ENCODE measurements at regions not wholly inside any gene's neighbourhood (a gene's known extent, or its start where the extent isn't known, plus 50 kb on each side); places are given as distances from the start of the nearest gene placed in this dataset.

- no peaks in the 10 kb centered on the region for H3F3A ChIP-seq (ENCODE audit: insufficient read depth, low read length)
- H3K79me2 ChIP-seq (ENCODE audit: low read length): no peaks in the 10 kb centered on the region
- no peaks in the 10 kb centered on the region for H3K36me3 ChIP-seq (replicated peaks; ENCODE audit: insufficient read depth, low read length)
- no peak overlapping the region for H3K4me3 ChIP-seq (ENCODE audit: low read length)
- H2AFZ ChIP-seq (ENCODE audit: low read length): no peak overlapping the region
- no peak overlapping the region for H3K27ac ChIP-seq (ENCODE audit: low read length)
- no peak overlapping the region for H3K4me2 ChIP-seq (ENCODE audit: low read depth, low read length)
- H3K9me2 ChIP-seq (replicated peaks; ENCODE audit: insufficient read depth, low read length): no peaks in the 10 kb centered on the region
- no peak overlapping the region for H3K9ac ChIP-seq (ENCODE audit: low read length)
- no peaks in the 10 kb centered on the region for H3K9me3 ChIP-seq (replicated peaks; ENCODE audit: insufficient read depth, low read length)
- H3K4me1 ChIP-seq (ENCODE audit: low read length): no peaks in the 10 kb centered on the region
- H3K27me3 ChIP-seq (replicated peaks; ENCODE audit: insufficient read depth, low read length): no peaks in the 10 kb centered on the region
- H4K20me1 ChIP-seq (ENCODE audit: insufficient read depth, low read length): no peaks in the 10 kb centered on the region
- TF ChIP-seq CTCF (IDR thresholded peaks at IDR 0.05; ENCODE audit: low read length) (no peak), EZH2phosphoT487 (IDR thresholded peaks at IDR 0.05; ENCODE audit: low read length) (no peak), EZH2 (optimal IDR thresholded peaks at IDR 0.05; ENCODE audit: low read depth, low read length) (no peak)
- no peak for DNase-seq
These were observed 75.1 kb upstream of the GOT2 start for GRCh38 chr16:58809213-58809612.

DNA sequence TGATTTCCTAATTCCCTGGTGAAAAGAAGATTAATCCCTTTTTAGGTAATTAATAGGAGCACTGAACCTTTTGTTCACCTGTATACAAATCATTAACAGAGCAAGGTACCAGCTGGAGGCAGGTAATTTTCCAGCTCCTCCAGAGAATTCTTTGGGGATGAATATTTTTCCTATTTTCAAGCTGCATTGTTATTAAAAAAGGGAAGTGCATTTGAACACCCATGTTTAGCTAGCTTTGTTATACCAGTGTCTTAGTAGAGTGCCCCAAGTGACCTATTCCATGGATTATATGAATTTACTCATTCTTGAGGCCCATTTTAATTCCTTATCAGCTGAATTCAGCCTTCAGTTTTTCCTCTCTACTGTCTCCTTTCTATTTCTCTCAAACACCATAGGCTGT is 73.2 kb upstream of the GOT2 start:
- TF ChIP-seq EZH2 (optimal IDR thresholded peaks at IDR 0.05; ENCODE audit: low read depth, low read length) (no peak), CTCF (IDR thresholded peaks at IDR 0.05; ENCODE audit: low read length) (no peak), EZH2phosphoT487 (IDR thresholded peaks at IDR 0.05; ENCODE audit: low read length) (no peak)
- Histone ChIP-seq H3K4me2 (ENCODE audit: low read depth, low read length) (no peak overlapping the region), H3K4me1 (ENCODE audit: low read length) (no peaks in the 10 kb centered on the region), H3K27ac (ENCODE audit: low read length) (no peak overlapping the region), H2AFZ (ENCODE audit: low read length) (no peak overlapping the region), H3K27me3 (replicated peaks; ENCODE audit: insufficient read depth, low read length) (no peaks in the 10 kb centered on the region), H3K9ac (ENCODE audit: low read length) (no peak overlapping the region), H3K9me3 (replicated peaks; ENCODE audit: insufficient read depth, low read length) (no peaks in the 10 kb centered on the region), H3K79me2 (ENCODE audit: low read length) (no peaks in the 10 kb centered on the region), H4K20me1 (ENCODE audit: insufficient read depth, low read length) (no peaks in the 10 kb centered on the region), H3K36me3 (replicated peaks; ENCODE audit: insufficient read depth, low read length) (no peaks in the 10 kb centered on the region), H3K4me3 (ENCODE audit: low read length) (no peak overlapping the region), H3F3A (ENCODE audit: insufficient read depth, low read length) (no peaks in the 10 kb centered on the region), H3K9me2 (replicated peaks; ENCODE audit: insufficient read depth, low read length) (no peaks in the 10 kb centered on the region)
- no peak for DNase-seq

DNA sequence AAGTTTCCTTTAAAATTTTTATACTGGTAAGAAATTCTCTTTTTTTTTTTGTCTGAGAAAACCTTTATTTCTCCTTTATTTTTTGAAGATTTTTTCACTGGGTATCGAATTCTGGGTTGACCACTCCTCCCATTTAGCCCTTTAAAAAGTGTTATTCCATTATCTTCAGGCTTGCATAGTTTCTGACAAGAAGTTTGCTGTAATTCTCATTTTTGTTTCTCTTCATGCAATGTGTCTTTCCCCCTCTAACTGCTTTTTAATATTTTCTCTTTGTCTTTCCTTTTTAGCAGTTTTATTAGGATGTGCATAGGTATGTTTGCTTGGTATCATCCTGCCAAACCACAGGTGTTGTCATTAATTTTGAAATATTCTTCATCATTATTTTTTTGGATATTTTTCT is 67.7 kb upstream of the GOT2 start:
- Histone ChIP-seq H3K4me3 (ENCODE audit: low read length) (no peak overlapping the region), H3K4me1 (ENCODE audit: low read length) (no peaks in the 10 kb centered on the region), H3K4me2 (ENCODE audit: low read depth, low read length) (no peak overlapping the region), H2AFZ (ENCODE audit: low read length) (no peak overlapping the region), H3K79me2 (ENCODE audit: low read length) (no peaks in the 10 kb centered on the region), H3K36me3 (replicated peaks; ENCODE audit: insufficient read depth, low read length) (no peaks in the 10 kb centered on the region), H3K27ac (ENCODE audit: low read length) (no peak overlapping the region), H3K27me3 (replicated peaks; ENCODE audit: insufficient read depth, low read length) (no peaks in the 10 kb centered on the region), H3K9me2 (replicated peaks; ENCODE audit: insufficient read depth, low read length) (no peaks in the 10 kb centered on the region), H3K9ac (ENCODE audit: low read length) (no peak overlapping the region), H3K9me3 (replicated peaks; ENCODE audit: insufficient read depth, low read length) (no peaks in the 10 kb centered on the region), H3F3A (ENCODE audit: insufficient read depth, low read length) (no peaks in the 10 kb centered on the region), H4K20me1 (ENCODE audit: insufficient read depth, low read length) (no peaks in the 10 kb centered on the region)
- DNase-seq: no peak
- TF ChIP-seq EZH2 (optimal IDR thresholded peaks at IDR 0.05; ENCODE audit: low read depth, low read length): no peak
- TF ChIP-seq CTCF (IDR thresholded peaks at IDR 0.05; ENCODE audit: low read length): no peak
- no peak for TF ChIP-seq EZH2phosphoT487 (IDR thresholded peaks at IDR 0.05; ENCODE audit: low read length)
